ENCODE measurements at regions not wholly inside any gene's neighbourhood (a gene's known extent, or its start where the extent isn't known, plus 50 kb on each side); places are given as distances from the start of the nearest gene placed in this dataset.
"Not testable (repeated sequence)": the region's sequence is repeated elsewhere in the genome, so short reads cannot be mapped to it uniquely, and the experiment has no call there.

- not testable (repeated sequence) for TF ChIP-seq CTCF, POLR2A (IDR thresholded peaks at IDR 0.05)
These were observed 121.3 kb downstream of the POTEH start for GRCh38 chr22:15811141-15811540.
